Nephron (organoid): ENCODE measurements at regions not wholly inside any gene's neighbourhood (a gene's known extent, or its start where the extent isn't known, plus 50 kb on each side); places are given as distances from the start of the nearest gene placed in this dataset.
"Not testable (repeated sequence)": the region's sequence is repeated elsewhere in the genome, so short reads cannot be mapped to it uniquely, and the experiment has no call there.

ENCODE experiments used
- H3K27ac Mint-ChIP-seq, 3 experiments: 2 replicates each; pipeline ENCODE4 v1.8.0; 2020; ENCODE audit warnings: mixed read lengths in 3 of 3, mild to moderate bottlenecking in 2 of 3, moderate library complexity in 1 of 3
- H3K27me3 Mint-ChIP-seq: 2 replicates; pipeline ENCODE4 v1.8.0; 2021; ENCODE audit warnings: low read depth, mild to moderate bottlenecking, moderate library complexity, mixed read lengths
- H3K36me3 Mint-ChIP-seq: 2 replicates; pipeline ENCODE4 v1.8.0; 2020; ENCODE audit warnings: low read depth, mixed read lengths
- H3K4me1 Mint-ChIP-seq: 2 replicates; pipeline ENCODE4 v1.8.0; 2020; ENCODE audit warnings: mixed read lengths
- H3K4me3 Mint-ChIP-seq, 3 experiments: 2 replicates each; pipeline ENCODE4 v1.8.0; 2020; ENCODE audit warnings: mild to moderate bottlenecking in 3 of 3, mixed read lengths in 3 of 3, moderate library complexity in 2 of 3
- H3K9me3 Mint-ChIP-seq: 2 replicates; pipeline ENCODE4 v1.8.0; 2020; ENCODE audit warnings: mixed read lengths
- CTCF ChIP-seq, 3 experiments: fragments of 200-600 bp; sonication (generic); IDR thresholded peaks; one replicate each; pipeline ENCODE4 v1.5.0; 2021; ENCODE audit warnings: antibody characterized with exemption in 3 of 3; ENCODE audit not compliant: unreplicated experiment in 3 of 3

GRCh38 chr18:47373465-47373864 is 122.0 kb upstream of the SKOR2 start:
- Mint-ChIP-seq H3K27me3 (peaks cover 19% of the 10 kb centered on the region), H3K9me3 (peaks cover 4% of the 10 kb centered on the region), H3K4me1 (no peaks in the 10 kb centered on the region), H3K27ac (no peak overlapping the region), H3K36me3 (no peaks in the 10 kb centered on the region), H3K4me3 (no peak overlapping the region)
- no peak for TF ChIP-seq CTCF (IDR thresholded peaks at IDR 0.05; ENCODE audit: unreplicated experiment in 3 of 3)

- Mint-ChIP-seq H3K9me3 (peaks cover 16% of the 10 kb centered on the region), H3K27ac (no peak overlapping the region), H3K36me3 (no peaks in the 10 kb centered on the region), H3K4me3 (no peak overlapping the region), H3K4me1 (no peaks in the 10 kb centered on the region), H3K27me3 (peaks cover 5% of the 10 kb centered on the region)
- no peak for TF ChIP-seq CTCF (IDR thresholded peaks at IDR 0.05; ENCODE audit: unreplicated experiment in 3 of 3)
These were observed 118.6 kb upstream of the SKOR2 start for GRCh38 chr18:47370052-47370451.

- H3K36me3 Mint-ChIP-seq, H3K27me3 Mint-ChIP-seq, H3K4me1 Mint-ChIP-seq, H3K9me3 Mint-ChIP-seq, H3K27ac Mint-ChIP-seq, H3K4me3 Mint-ChIP-seq: not testable (repeated sequence)
These were observed 102.6 kb upstream of the SKOR2 start for GRCh38 chr18:47354061-47354460.

- no peaks in the 10 kb centered on the region for H3K4me1 Mint-ChIP-seq
These were observed 94.6 kb upstream of the SKOR2 start for GRCh38 chr18:47346016-47346415.

GRCh38 chr18:47345291-47345690 is 93.8 kb upstream of the SKOR2 start:
- TF ChIP-seq CTCF (IDR thresholded peaks at IDR 0.05; ENCODE audit: unreplicated experiment in 3 of 3) = no peak
- peaks cover 22% of the 10 kb centered on the region for H3K27me3 Mint-ChIP-seq
- H3K4me3 Mint-ChIP-seq = no peak overlapping the region
- no peaks in the 10 kb centered on the region for H3K4me1 Mint-ChIP-seq
- no peak overlapping the region for H3K27ac Mint-ChIP-seq
- no peaks in the 10 kb centered on the region for H3K36me3 Mint-ChIP-seq
- peaks cover 2% of the 10 kb centered on the region for H3K9me3 Mint-ChIP-seq

More at GRCh38 chr18:47346016-47346415, 94.6 kb upstream of the SKOR2 start:
- H3K27ac Mint-ChIP-seq = no peak overlapping the region
- no peaks in the 10 kb centered on the region for H3K36me3 Mint-ChIP-seq
- no peak for TF ChIP-seq CTCF (IDR thresholded peaks at IDR 0.05; ENCODE audit: unreplicated experiment in 3 of 3)
- H3K4me3 Mint-ChIP-seq = no peak overlapping the region
- peaks cover 18% of the 10 kb centered on the region for H3K27me3 Mint-ChIP-seq
- H3K9me3 Mint-ChIP-seq = peaks cover 2% of the 10 kb centered on the region

- Mint-ChIP-seq H3K27ac (no peak overlapping the region), H3K4me1 (no peaks in the 10 kb centered on the region), H3K36me3 (no peaks in the 10 kb centered on the region), H3K4me3 (no peak overlapping the region), H3K27me3 (peaks cover 24% of the 10 kb centered on the region), H3K9me3 (peaks cover 2% of the 10 kb centered on the region)
- TF ChIP-seq CTCF (IDR thresholded peaks at IDR 0.05; ENCODE audit: unreplicated experiment in 3 of 3) = no peak
These were observed 91.8 kb upstream of the SKOR2 start for GRCh38 chr18:47343291-47343690.
